K562 (cell line): ENCODE measurements at regions not wholly inside any gene's neighbourhood (a gene's known extent, or its start where the extent isn't known, plus 50 kb on each side); places are given as distances from the start of the nearest gene placed in this dataset.

ENCODE experiments used
- ATAC-seq: fragments of 200-7000 bp; cut with Tn5 transposase; 3 replicates; pipeline ENCODE4 v1.9.1; 2020; ENCODE audit warnings: moderate library complexity
- BruUV-seq: library from RNA; stranded (reverse); fragments of 400-500 nt; replicated peaks from 2 replicates; lab custom pipeline; 2021; lab: Mats Ljungman, UMichigan
- CTCF ChIA-PET: fragments of 300-600 bp; formaldehyde crosslinking; extraction: SDS; loops from one replicate; lab custom pipeline; 2021; ENCODE audit warnings: low intra/inter-chr PET ratio; lab: Yijun Ruan, JAX
- POLR2A ChIA-PET: fragments of 300-600, 350-650 bp; sonication (Branson Sonifier 250); formaldehyde crosslinking; extraction: SDS; loops from one replicate; lab custom pipeline; 2021; ENCODE audit warnings: antibody characterized with exemption, inconsistent platforms; lab: Yijun Ruan, JAX
- DNase-seq, 4 experiments: peaks; one replicate each; pipeline versions ENCODE4 v3.0.0 to v3.0.0-alpha.2; 2011 to 2018; ENCODE audit warnings: low spot score in 3 of 4, mixed read lengths in 3 of 4; ENCODE audit errors: extremely low read depth in 1 of 4
- FAIRE-seq: peaks from 2 replicates; lab custom pipeline; 2011; peaks lifted over from hg19 to GRCh38; lab: Jason Lieb, UNC
- H2AFZ ChIP-seq: 2 replicates; pipeline ENCODE4 v1.6.0; 2011; ENCODE audit warnings: low read depth, low read length, control low read depth, inconsistent platforms
- H3K27ac ChIP-seq: fragments of 200-600 bp; 3 replicates; pipeline ENCODE4 v1.8.0; 2011; ENCODE audit warnings: low read depth, mild to moderate bottlenecking, control low read depth, inconsistent platforms, low read length, moderate library complexity, mixed read lengths; ENCODE audit errors: extremely low read depth
- H3K27me3 ChIP-seq, 2 experiments: fragments of 300-600 bp in 1 of 2; 2 replicates in 1 of 2; 3 replicates in 1 of 2; pipeline versions ENCODE4 v1.6.0 to v1.8.0; 2011; ENCODE audit warnings: inconsistent platforms in 2 of 2, low read length in 2 of 2, mild to moderate bottlenecking in 1 of 2, mixed read lengths in 1 of 2, moderate library complexity in 1 of 2; ENCODE audit not compliant: control insufficient read depth in 2 of 2, insufficient read depth in 2 of 2
- H3K36me3 ChIP-seq: fragments of 300-600 bp; 3 replicates; pipeline ENCODE4 v1.8.0; 2011; ENCODE audit warnings: mild to moderate bottlenecking, low read length, inconsistent platforms; ENCODE audit not compliant: control insufficient read depth, insufficient read depth
- H3K4me1 ChIP-seq, 2 experiments: fragments of 200-600 bp in 1 of 2; replicated peaks in 1 of 2; 2 replicates in 1 of 2; 3 replicates in 1 of 2; pipeline versions ENCODE4 v1.5.1 to v1.8.0; 2011; ENCODE audit warnings: inconsistent platforms in 2 of 2, low read length in 2 of 2, mild to moderate bottlenecking in 1 of 2, mixed read lengths in 1 of 2, moderate library complexity in 1 of 2; ENCODE audit not compliant: control insufficient read depth in 2 of 2, insufficient read depth in 2 of 2
- H3K4me2 ChIP-seq: 2 replicates; pipeline ENCODE4 v1.6.1; 2011; ENCODE audit warnings: low read length, control low read depth, inconsistent platforms, mixed read lengths; ENCODE audit not compliant: insufficient read depth
- H3K4me3 ChIP-seq: fragments of 200-600 bp; sonication (generic), shearing (Covaris generic); 2 replicates; pipeline ENCODE4 v1.5.1; 2016; ENCODE audit warnings: control low read depth, inconsistent platforms
- H3K79me2 ChIP-seq: fragments of 200-600 bp; 3 replicates; pipeline ENCODE4 v1.8.0; 2011; ENCODE audit warnings: low read length, inconsistent platforms; ENCODE audit not compliant: control insufficient read depth, insufficient read depth
- H3K9ac ChIP-seq, 2 experiments: 2 replicates each; pipeline versions ENCODE4 v1.6.0 to v1.6.1; 2011; ENCODE audit warnings: low read depth in 2 of 2, low read length in 2 of 2, control low read depth in 1 of 2, inconsistent platforms in 1 of 2, mild to moderate bottlenecking in 1 of 2, mixed read lengths in 1 of 2; ENCODE audit not compliant: insufficient read depth in 1 of 2
- H3K9me1 ChIP-seq: one replicate; pipeline ENCODE4 v1.6.0; 2011; ENCODE audit warnings: inconsistent platforms, mild to moderate bottlenecking, low read length, moderate library complexity; ENCODE audit not compliant: control insufficient read depth, insufficient read depth
- H3K9me3 ChIP-seq: replicated peaks from 2 replicates; pipeline ENCODE4 v1.5.1; 2011; ENCODE audit warnings: low read depth, low read length, inconsistent platforms; ENCODE audit not compliant: control insufficient read depth, insufficient read depth
- H4K20me1 ChIP-seq: replicated peaks from 2 replicates; pipeline ENCODE4 v1.6.1; 2011; ENCODE audit warnings: low read length, inconsistent platforms, mixed read lengths; ENCODE audit not compliant: control insufficient read depth, insufficient read depth
- MYNN ChIP-seq, 2 experiments: sonication (generic); formaldehyde crosslinking in 1 of 2; IDR thresholded peaks; 2 replicates each; pipeline versions ENCODE4 v1.5.0 to v1.6.1; 2016 to 2020; ENCODE audit warnings: antibody characterized with exemption in 1 of 2, missing genetic modification reagents in 1 of 2
- NELFE ChIP-seq: IDR thresholded peaks from 2 replicates; pipeline ENCODE4 v1.6.1; 2011; ENCODE audit warnings: mild to moderate bottlenecking; ENCODE audit not compliant: insufficient read depth, insufficient read length
- PHB ChIP-seq: fragments of 250-450 bp; sonication (Bioruptor Pico); IDR thresholded peaks from 2 replicates; pipeline ENCODE4 v1.5.0; 2021
- REST ChIP-seq, 2 experiments: fragments of 450-650 bp; formaldehyde crosslinking in 1 of 2; IDR thresholded peaks; 2 replicates each; pipeline versions ENCODE4 v1.4.0 to v1.6.1; 2014 to 2020; ENCODE audit warnings: mild to moderate bottlenecking in 2 of 2, borderline replicate concordance in 1 of 2, low read depth in 1 of 2
- SAFB ChIP-seq: fragments of 200-400 bp; formaldehyde crosslinking; IDR thresholded peaks from 2 replicates; pipeline ENCODE4 v1.6.1; 2017; ENCODE audit warnings: low read depth, low read length, borderline replicate concordance
- WGBS: fragments of 100-300 bp; shearing (Covaris generic); methylation state at CpG from one replicate; pipeline ENCODE4 v1.1.6; 2016; ENCODE audit warnings: low coverage, mixed read lengths; ENCODE audit not compliant: insufficient coverage; ENCODE audit errors: missing lambda C conversion rate; 5-methylcytosine and 5-hydroxymethylcytosine counted together
- in situ Hi-C: fragments of 300-500 bp; cut with MboI; formaldehyde crosslinking; loops from 4 replicates; pipeline ENCODE4 v1.15.0; 2018; ENCODE audit warnings: inconsistent platforms, mixed read lengths
- intact Hi-C: fragments of 100-400 bp; cut with micrococcal nuclease; formaldehyde crosslinking; loops from 2 replicates; pipeline ENCODE4 v1.14.2; 2022

GRCh38 chr1:4149281-4149680 lies 249.2 kb upstream of the C1orf174 start (continued):
- TF ChIP-seq SAFB: no peak
- no peak for TF ChIP-seq PHB
- no peak for TF ChIP-seq NELFE

- Histone ChIP-seq H4K20me1 (no peaks in the 10 kb centered on the region; the same call in 1 of the 2 replicates), H3K4me2 (no peak overlapping the region), H3K4me1 (no peaks in the 10 kb centered on the region), H3K4me3 (no peak overlapping the region)
- FAIRE-seq: no peak
- CTCF ChIA-PET: no interaction called here
- POLR2A ChIA-PET: interaction anchor here (1.2 kb wide), 1 partner anchor 12 kb away, joined by 3 read pairs; no protein-coding TSS in a partner anchor
- TF ChIP-seq MYNN (IDR thresholded peaks at IDR 0.05): no peak
- TF ChIP-seq MYNN (CRISPR knock-in tag; IDR thresholded peaks at IDR 0.05): no peak
- TF ChIP-seq, all 486 proteins: peak for 0
- Histone ChIP-seq H3K27me3 (peaks cover 24 to 58% of the 10 kb centered on the region in 2 experiments; a peak in 4 of 5 replicates), H3K79me2 (no peaks in the 10 kb centered on the region), H3K9me1 (no peaks in the 10 kb centered on the region), H3K9ac (no peak overlapping the region), H3K36me3 (no peaks in the 10 kb centered on the region), H3K9me3 (no peaks in the 10 kb centered on the region), H3K27ac (no peak overlapping the region), H2AFZ (no peak overlapping the region)
- WGBS: 1% methylated on average over 10 of the region's 10 CpGs
- BruUV-seq: no TSS peak
- DNase-seq: no peak
- no peak for ATAC-seq
- intact Hi-C loops (no loop called here), in situ Hi-C loops (no loop called here)
Observed at GRCh38 chr1:4149831-4150230, 249.8 kb upstream of the C1orf174 start.

GRCh38 chr1:4150262-4150661 lies 250.2 kb upstream of the C1orf174 start:
- Histone ChIP-seq H3K4me3 (no peak overlapping the region), H3K36me3 (no peaks in the 10 kb centered on the region), H3K9me3 (no peaks in the 10 kb centered on the region), H3K79me2 (no peaks in the 10 kb centered on the region), H4K20me1 (no peaks in the 10 kb centered on the region; the same call in 1 of the 2 replicates), H3K27ac (no peak overlapping the region), H3K4me2 (no peak overlapping the region), H3K27me3 (peaks cover 24 to 58% of the 10 kb centered on the region in 2 experiments; a peak in 4 of 5 replicates), H3K9ac (no peak overlapping the region), H3K9me1 (no peaks in the 10 kb centered on the region), H2AFZ (no peak overlapping the region), H3K4me1 (no peaks in the 10 kb centered on the region)
- ATAC-seq (peak; percentile 71), FAIRE-seq (no peak), DNase-seq (no peak)
- in situ Hi-C loops: no loop called here
- POLR2A ChIA-PET: interaction anchor here (0.6 kb wide), 1 partner anchor 128 kb away, joined by 3 read pairs; no protein-coding TSS in a partner anchor
- intact Hi-C loops: no loop called here
- CTCF ChIA-PET: no interaction called here
- WGBS: 1% methylated on average over 7 of the region's 7 CpGs
- BruUV-seq: no TSS peak
- no peak for TF ChIP-seq REST (IDR thresholded peaks at IDR 0.05; ENCODE audit: borderline replicate concordance)
- no peak for TF ChIP-seq REST (CRISPR knock-in tag; IDR thresholded peaks at IDR 0.05; ENCODE audit: low read depth)
